GM19043 (cell line): ENCODE measurements at regions not wholly inside any gene's neighbourhood (a gene's known extent, or its start where the extent isn't known, plus 50 kb on each side); places are given as distances from the start of the nearest gene placed in this dataset.
"Not testable (repeated sequence)": the region's sequence is repeated elsewhere in the genome, so short reads cannot be mapped to it uniquely, and the experiment has no call there.

Source experiments
- ATAC-seq: cut with Tn5 transposase; IDR thresholded peaks from one replicate; pipeline ENCODE4 v1.9.1; 2021; ENCODE audit warnings: low read depth; ENCODE audit not compliant: unreplicated experiment

- no peak for ATAC-seq
Measured at GRCh38 chr12:18008642-18009041, 81.4 kb downstream of the RERGL start.

- ATAC-seq = no peak
Measured at GRCh38 chr12:17999174-17999801, 90.7 kb downstream of the RERGL start.

- ATAC-seq = peak; percentile 95
Measured at GRCh38 chr12:17992002-17992656, 97.9 kb downstream of the RERGL start.

GRCh38 chr12:17982556-17982955 lies 107.4 kb downstream of the RERGL start:
- no peak for ATAC-seq

GRCh38 chr12:17976202-17976601 lies 113.8 kb downstream of the RERGL start:
- ATAC-seq = no peak

GRCh38 chr12:17975763-17976162 lies 114.2 kb downstream of the RERGL start:
- no peak for ATAC-seq

GRCh38 chr12:17975239-17975638 lies 114.8 kb downstream of the RERGL start:
- no peak for ATAC-seq

GRCh38 chr12:17971850-17972249 lies 118.1 kb downstream of the RERGL start:
- ATAC-seq = no peak

- ATAC-seq = no peak
Measured at GRCh38 chr12:17954788-17955187, 135.2 kb downstream of the RERGL start.

- no peak for ATAC-seq
Measured at GRCh38 chr12:17950898-17951297, 139.1 kb downstream of the RERGL start.

- ATAC-seq = no peak
Measured at GRCh38 chr12:17949558-17950141, 140.3 kb downstream of the RERGL start.

GRCh38 chr12:17928708-17929366 lies 161.2 kb downstream of the RERGL start:
- ATAC-seq = no peak

GRCh38 chr12:17918013-17918412 lies 172.0 kb downstream of the RERGL start:
- ATAC-seq = no peak

- no peak for ATAC-seq
Measured at GRCh38 chr12:17884581-17884980, 205.4 kb downstream of the RERGL start.

GRCh38 chr12:17878714-17879113 lies 211.3 kb downstream of the RERGL start:
- no peak for ATAC-seq

- no peak for ATAC-seq
Measured at GRCh38 chr12:17875230-17875629, 214.8 kb downstream of the RERGL start.

GRCh38 chr12:17866802-17867201 lies 223.2 kb downstream of the RERGL start:
- no peak for ATAC-seq

GRCh38 chr12:17855548-17855947 lies 234.4 kb downstream of the RERGL start:
- not testable (repeated sequence) for ATAC-seq

- ATAC-seq = no peak
Measured at GRCh38 chr12:17853054-17853453, 236.9 kb downstream of the RERGL start.

- no peak for ATAC-seq
Measured at GRCh38 chr12:17841496-17841895, 248.5 kb downstream of the RERGL start.

GRCh38 chr12:17829813-17830212 lies 260.2 kb downstream of the RERGL start:
- no peak for ATAC-seq

GRCh38 chr12:17818931-17819330 lies 271.1 kb downstream of the RERGL start:
- ATAC-seq = no peak
